CD4-positive, alpha-beta T cell treated with Interleukin-6 for 4 hours (primary cell): ENCODE measurements at regions not wholly inside any gene's neighbourhood (a gene's known extent, or its start where the extent isn't known, plus 50 kb on each side); places are given as distances from the start of the nearest gene placed in this dataset.
A peak's percentile ranks its signal among the peaks of the same experiment; 100 is the strongest.
"Not testable (repeated sequence)": the region's sequence is repeated elsewhere in the genome, so short reads cannot be mapped to it uniquely, and the experiment has no call there.

Experiments used
- DNase-seq: peaks from one replicate; pipeline ENCODE4 v3.0.0-alpha.2; 2020; ENCODE audit warnings: mixed read lengths

- peak; percentile 2 for DNase-seq
Measured at GRCh38 chr21:9838738-9839642, 682.4 kb upstream of the TPTE start.

GRCh38 chr21:9844106-9844505 lies 677.3 kb upstream of the TPTE start:
- not testable (repeated sequence) for DNase-seq

- DNase-seq = not testable (repeated sequence)
Measured at GRCh38 chr21:9847511-9847910, 673.9 kb upstream of the TPTE start.

DNA sequence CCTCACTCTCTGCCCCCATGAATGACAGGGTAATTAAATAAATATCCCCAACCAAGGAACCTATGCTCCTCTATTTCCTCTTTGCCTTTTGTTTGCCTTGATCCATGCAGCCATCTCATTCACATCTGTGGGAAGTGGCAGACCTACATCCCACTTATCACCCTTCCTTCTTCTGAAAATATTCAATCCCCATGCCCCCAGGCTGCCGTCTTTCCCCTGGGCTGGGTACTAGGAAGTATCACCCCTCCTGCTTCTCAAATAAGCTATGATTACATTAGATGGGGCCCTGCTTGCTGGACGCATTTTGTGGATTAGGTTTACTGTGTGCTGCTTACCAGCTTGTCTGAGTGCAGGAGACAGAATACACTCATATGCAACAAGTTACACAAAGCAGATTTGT lies 670.2 kb upstream of the TPTE start:
- DNase-seq = not testable (repeated sequence)

DNA sequence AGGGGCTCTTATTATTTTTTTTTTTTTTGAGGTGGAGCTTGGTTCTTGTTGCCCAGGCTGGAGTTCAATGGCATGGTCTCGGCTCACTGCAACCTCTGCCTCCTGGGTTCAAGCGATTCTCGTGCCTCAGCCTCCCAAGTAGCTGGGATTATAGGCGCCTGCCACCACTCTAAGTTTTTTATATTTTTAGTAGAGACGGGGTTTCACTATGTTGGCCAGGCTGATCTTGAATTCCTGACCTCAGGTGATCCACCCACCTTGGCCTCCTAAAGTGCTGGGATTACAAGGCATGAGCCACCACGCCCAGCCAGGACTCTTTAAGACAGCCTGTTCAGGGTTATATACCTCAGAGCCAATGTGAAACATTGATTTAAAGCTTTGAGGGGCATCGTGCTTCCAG lies 669.7 kb upstream of the TPTE start:
- DNase-seq = not testable (repeated sequence)

- not testable (repeated sequence) for DNase-seq
Measured at GRCh38 chr21:9857563-9857962, 663.8 kb upstream of the TPTE start.

GRCh38 chr21:9859865-9860264 lies 661.5 kb upstream of the TPTE start:
- DNase-seq = not testable (repeated sequence)

GRCh38 chr21:9862456-9862855 lies 658.9 kb upstream of the TPTE start:
- not testable (repeated sequence) for DNase-seq

DNA sequence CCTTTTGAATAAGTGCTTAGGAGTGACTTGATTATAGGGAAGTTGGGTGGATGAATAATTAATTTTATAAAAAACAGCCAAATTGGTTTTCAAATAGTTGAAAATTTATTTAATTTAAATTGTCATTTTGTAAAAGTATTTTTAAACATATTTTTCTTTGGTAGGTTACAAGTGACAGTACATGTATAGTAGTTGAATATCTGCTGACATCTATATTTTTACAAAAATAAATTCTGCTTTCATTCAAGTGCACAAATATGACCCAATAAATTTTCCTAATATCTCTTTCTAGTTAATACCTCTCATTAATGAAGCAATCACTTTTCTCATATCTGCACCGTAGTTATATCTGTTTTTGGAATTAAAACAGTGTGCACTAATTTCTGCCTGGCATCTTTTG lies 653.6 kb upstream of the TPTE start:
- not testable (repeated sequence) for DNase-seq

- DNase-seq = not testable (repeated sequence)
Measured at GRCh38 chr21:9873096-9873495, 648.3 kb upstream of the TPTE start.

- not testable (repeated sequence) for DNase-seq
Measured at GRCh38 chr21:9874136-9874535, 647.2 kb upstream of the TPTE start.

DNA sequence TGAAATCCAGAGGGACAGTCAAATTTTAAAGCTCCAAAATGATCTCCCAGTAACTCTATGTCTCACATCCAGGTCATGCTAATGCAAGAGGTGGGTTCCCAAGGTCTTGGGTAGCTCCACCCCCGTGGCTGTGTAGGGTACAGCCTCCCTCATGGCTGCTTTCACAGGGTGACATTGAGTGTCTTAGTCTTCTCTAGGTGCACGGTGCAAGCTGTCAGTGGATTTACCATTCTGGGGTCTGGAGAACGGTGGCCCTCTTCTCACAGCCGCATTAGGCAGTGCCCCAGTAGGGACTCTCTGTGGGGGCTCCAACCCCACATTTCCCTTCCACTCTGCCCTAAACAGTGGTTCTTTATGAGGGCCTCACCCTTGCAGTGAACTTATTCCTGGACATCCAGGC lies 640.0 kb upstream of the TPTE start:
- not testable (repeated sequence) for DNase-seq

GRCh38 chr21:9883047-9883446 lies 638.3 kb upstream of the TPTE start:
- DNase-seq = not testable (repeated sequence)

- DNase-seq = not testable (repeated sequence)
Measured at GRCh38 chr21:9883571-9884282, 637.7 kb upstream of the TPTE start.

- DNase-seq = not testable (repeated sequence)
Measured at GRCh38 chr21:9888500-9888899, 632.9 kb upstream of the TPTE start.

DNA sequence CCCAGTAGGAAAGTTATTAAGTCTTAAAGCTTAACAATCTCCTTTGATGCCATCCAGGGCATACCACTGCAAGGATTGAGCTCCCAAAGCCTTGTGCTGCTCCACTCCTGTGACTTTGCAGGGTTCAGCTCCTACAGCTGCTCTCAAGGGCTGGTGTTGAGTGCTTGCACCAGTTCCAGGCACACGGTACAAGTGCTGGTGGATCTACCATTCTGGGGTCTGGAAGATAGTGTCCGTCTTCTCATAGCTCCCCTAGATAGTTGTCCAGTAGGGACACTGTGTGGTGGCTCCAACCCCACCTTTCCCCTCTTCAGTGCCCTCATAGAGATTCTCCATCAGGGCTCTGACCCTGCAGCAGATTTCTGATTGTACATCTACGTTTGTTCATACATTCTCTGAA lies 617.8 kb upstream of the TPTE start:
- DNase-seq = not testable (repeated sequence)

DNA sequence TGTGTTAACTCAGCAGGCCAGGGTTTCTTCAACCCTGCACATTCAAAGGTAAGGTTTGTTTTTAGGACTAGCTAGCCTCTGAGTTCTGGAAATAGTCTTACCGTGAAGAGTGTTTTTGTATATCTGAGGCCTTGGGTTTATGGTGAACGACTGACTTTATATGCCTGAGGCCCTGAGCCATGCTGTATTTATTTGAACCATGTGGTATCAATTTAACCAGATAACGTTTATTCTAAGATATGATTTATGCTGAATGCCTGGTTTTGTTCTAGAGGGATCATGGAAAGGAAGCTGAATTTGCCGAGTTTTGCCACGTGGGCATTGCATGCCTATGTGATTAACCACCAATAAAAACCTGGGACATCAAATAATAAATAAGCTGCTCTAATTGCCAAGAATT lies 607.2 kb upstream of the TPTE start:
- not testable (repeated sequence) for DNase-seq

GRCh38 chr21:9919446-9919845 lies 601.9 kb upstream of the TPTE start:
- DNase-seq = not testable (repeated sequence)

DNA sequence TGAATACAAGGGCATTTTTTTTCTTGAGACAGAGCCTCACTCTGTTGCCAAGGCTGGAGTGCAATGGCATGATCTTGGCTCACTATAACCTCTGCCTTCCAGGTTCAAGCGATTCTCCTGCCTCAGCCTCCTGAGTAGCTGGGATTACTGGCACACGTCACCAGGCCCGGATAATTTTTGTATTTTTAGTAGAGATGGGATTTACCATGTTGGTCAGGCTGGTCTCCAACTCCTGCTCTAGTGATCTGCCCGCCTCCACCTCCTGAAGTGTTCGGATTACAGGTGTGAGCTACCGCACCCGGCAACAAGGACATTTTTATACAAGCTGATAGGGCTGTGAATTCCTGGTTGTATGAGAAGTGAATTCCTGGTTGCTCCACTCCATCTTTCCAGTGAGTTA lies 577.7 kb upstream of the TPTE start:
- not testable (repeated sequence) for DNase-seq

DNA sequence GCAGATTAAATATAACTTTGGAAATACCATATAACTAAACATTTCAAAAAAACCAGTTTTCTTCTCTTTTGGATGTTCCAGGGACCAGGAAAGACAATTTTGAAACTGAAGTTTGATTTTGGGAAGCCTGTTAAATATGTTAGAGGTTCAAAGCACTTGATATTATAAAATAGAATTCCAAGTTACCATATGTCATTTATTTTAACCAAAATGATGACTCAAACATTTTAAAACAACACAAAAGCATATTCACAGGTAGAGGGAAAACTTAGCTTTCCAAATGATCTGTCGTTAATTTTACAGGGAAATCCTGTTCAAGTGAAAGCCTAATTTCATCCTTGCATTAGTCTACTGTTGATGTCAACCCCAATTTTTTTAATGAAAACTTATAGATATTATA lies 575.3 kb upstream of the TPTE start:
- not testable (repeated sequence) for DNase-seq

DNA sequence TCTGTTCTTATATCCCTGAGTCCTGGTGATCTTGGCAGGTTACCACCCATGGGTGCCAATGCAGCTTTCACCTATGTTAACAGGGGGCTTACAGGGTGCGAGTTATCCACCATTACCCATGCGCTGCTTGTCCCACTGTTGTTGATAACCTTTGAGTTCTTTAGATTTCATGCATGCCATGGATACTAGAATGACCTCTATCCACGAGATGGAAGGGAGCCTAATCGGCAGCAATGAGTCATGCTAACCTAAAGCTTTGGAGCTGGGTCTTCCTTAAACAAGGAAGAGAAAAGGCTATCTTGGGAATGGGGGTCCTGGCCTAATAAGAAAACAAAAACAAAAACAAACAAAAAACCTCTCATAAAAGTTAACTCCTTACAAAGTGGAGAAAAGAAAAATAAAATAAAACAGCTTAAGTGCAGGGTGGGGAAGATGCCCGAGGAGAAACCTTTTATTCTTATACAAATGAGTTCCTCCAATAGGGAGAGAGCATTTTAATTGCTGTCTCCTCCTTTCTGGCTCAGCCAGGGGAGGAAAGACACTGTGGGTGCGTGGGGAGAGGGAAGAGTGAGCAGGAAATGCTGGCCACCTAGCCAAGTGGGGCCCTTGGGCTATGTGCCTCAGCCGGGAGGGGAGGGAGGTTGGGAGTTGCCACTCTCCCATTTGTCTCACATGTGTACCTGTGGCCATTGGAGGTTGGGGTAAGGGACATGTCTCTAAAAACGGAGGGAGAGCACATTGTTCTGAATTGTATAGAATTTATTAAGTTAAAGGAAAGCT lies 571.7 kb upstream of the TPTE start:
- not testable (repeated sequence) for DNase-seq

GRCh38 chr21:9950363-9950762 lies 571.0 kb upstream of the TPTE start:
- DNase-seq = not testable (repeated sequence)

DNA sequence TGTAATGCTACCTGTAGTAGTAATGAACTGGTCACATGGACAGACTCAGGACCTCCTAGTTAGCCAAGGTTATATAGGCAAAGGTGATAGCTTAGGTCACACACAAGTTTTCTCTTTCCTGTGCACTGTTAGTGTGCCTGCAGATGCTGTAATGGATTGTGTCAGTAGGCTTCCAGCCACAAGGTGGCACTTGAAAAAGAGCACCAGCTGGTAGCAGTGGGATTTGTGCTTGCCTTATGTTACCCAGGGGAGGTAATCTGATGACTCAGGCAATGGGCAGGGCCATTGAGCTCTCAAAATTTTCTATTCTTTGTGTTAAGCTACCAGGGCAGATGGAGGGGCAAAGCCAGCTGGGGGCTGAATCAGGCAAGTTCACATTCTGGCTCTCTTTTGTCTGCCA lies 562.6 kb upstream of the TPTE start:
- not testable (repeated sequence) for DNase-seq
